NB4 (cell line): ENCODE measurements at regions not wholly inside any gene's neighbourhood (a gene's known extent, or its start where the extent isn't known, plus 50 kb on each side); places are given as distances from the start of the nearest gene placed in this dataset.

Experiments used
- CTCF ChIP-seq: IDR thresholded peaks from one replicate; pipeline ENCODE4 v1.5.1; 2012; ENCODE audit warnings: low read depth, low read length
- MAX ChIP-seq: IDR thresholded peaks from 2 replicates; pipeline ENCODE4 v1.6.1; 2011; ENCODE audit warnings: low read depth, low read length
- MYC ChIP-seq: IDR thresholded peaks from 2 replicates; pipeline ENCODE4 v1.6.1; 2011; ENCODE audit warnings: low read depth, low read length
- POLR2A ChIP-seq: IDR thresholded peaks from 2 replicates; pipeline ENCODE4 v1.6.1; 2011; ENCODE audit warnings: mild to moderate bottlenecking; ENCODE audit not compliant: insufficient read length; ENCODE audit errors: extremely low read depth

- TF ChIP-seq POLR2A (no peak), CTCF (no peak), MAX (no peak), MYC (no peak)
Observed at GRCh38 chr6:145244349-145245100, 490.8 kb downstream of the EPM2A start.
